ENCODE measurements at regions not wholly inside any gene's neighbourhood (a gene's known extent, or its start where the extent isn't known, plus 50 kb on each side); places are given as distances from the start of the nearest gene placed in this dataset.

DNA sequence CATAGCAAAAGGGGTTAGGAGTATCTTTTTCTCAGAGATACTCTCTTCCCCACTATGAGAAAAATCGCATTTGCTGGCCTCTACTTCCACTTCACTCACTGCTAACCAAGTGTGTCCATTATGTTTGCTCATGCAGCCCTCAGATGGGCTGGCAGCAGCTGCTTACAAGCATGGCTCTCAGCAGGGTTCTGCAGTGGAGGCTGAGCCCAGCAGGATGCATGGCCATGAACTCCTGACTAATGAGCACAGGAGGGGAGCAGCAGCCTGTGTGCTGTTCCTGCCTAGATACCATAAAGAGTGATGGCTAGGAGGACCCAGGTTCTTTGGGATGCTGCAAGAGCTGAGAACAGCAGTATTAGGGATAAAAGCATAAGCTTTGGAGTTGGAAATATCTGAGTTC lies 316.9 kb upstream of the THSD7B start (continued):
- TF ChIP-seq, protein P1, sequence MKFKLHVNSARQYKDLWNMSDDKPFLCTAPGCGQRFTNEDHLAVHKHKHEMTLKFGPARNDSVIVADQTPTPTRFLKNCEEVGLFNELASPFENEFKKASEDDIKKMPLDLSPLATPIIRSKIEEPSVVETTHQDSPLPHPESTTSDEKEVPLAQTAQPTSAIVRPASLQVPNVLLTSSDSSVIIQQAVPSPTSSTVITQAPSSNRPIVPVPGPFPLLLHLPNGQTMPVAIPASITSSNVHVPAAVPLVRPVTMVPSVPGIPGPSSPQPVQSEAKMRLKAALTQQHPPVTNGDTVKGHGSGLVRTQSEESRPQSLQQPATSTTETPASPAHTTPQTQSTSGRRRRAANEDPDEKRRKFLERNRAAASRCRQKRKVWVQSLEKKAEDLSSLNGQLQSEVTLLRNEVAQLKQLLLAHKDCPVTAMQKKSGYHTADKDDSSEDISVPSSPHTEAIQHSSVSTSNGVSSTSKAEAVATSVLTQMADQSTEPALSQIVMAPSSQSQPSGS (IDR thresholded peaks at IDR 0.05; ENCODE audit: low read length), result no peak
- no peak for TF ChIP-seq ESRRA (IDR thresholded peaks at IDR 0.05; ENCODE audit: low read length)
- TF ChIP-seq ASH2L (IDR thresholded peaks at IDR 0.05; ENCODE audit: borderline replicate concordance, low read depth), result no peak

GRCh38 chr2:136444323-136444722 lies 321.0 kb upstream of the THSD7B start:
- Histone ChIP-seq H3K4me3 (no peak overlapping the region), H2AFZ (ENCODE audit: control insufficient read depth, low read depth, low read length) (no peak overlapping the region), H3K36me3 (ENCODE audit: control insufficient read depth in 2 of 2, insufficient read depth in 2 of 2, low read length in 1 of 2) (no peaks in the 10 kb centered on the region), H3K4me2 (ENCODE audit: control insufficient read depth, insufficient read depth) (no peak overlapping the region), H3K9me3 (replicated peaks; ENCODE audit: control insufficient read depth, insufficient read depth, low read length) (no peaks in the 10 kb centered on the region), H3K4me1 (ENCODE audit: control insufficient read depth, insufficient read depth, low read length) (no peaks in the 10 kb centered on the region), H4K20me1 (ENCODE audit: control insufficient read depth, insufficient read depth) (no peaks in the 10 kb centered on the region), H3K79me2 (ENCODE audit: control insufficient read depth, insufficient read depth, low read length) (no peaks in the 10 kb centered on the region), H3K27ac (ENCODE audit: control insufficient read depth, insufficient read depth) (no peak overlapping the region), H3K27me3 (replicated peaks in 1 of 2; ENCODE audit: control insufficient read depth in 2 of 2, insufficient read depth in 2 of 2, low read length in 1 of 2) (peaks cover 0 to 5% of the 10 kb centered on the region in 2 experiments; a peak in 2 of 4 replicates), H3K9ac (ENCODE audit: control insufficient read depth, insufficient read depth, low read length) (no peak overlapping the region)
- intact Hi-C loops (cut with micrococcal nuclease; ENCODE audit: unreplicated experiment), result no loop called here
- FAIRE-seq, result no peak
- WGBS (ENCODE audit: insufficient coverage, insufficient replicate concordance, low lambda C conversion rate, missing lambda C conversion rate), result 58% methylated on average over 7 of the region's 7 CpGs
- in situ Hi-C loops (cut with MboI), result no loop called here
- POLR2A ChIA-PET, result no interaction called here
- ATAC-seq, result no peak
- RAD21 ChIA-PET (ENCODE audit: unreplicated experiment), result no interaction called here
- SMC1A ChIA-PET (ENCODE audit: uncharacterized antibody, unreplicated experiment), result interaction anchor here (0.6 kb wide), 1 partner anchor 20 kb away, joined by 3 read pairs; no protein-coding TSS in a partner anchor
- no TSS peak for BruUV-seq (replicated peaks)
- no peak for TF ChIP-seq CEBPB (IDR thresholded peaks at IDR 0.05; ENCODE audit: borderline replicate concordance in 1 of 2, low read depth in 2 of 2, low read length in 2 of 2)
- TF ChIP-seq, protein P1 (IDR thresholded peaks at IDR 0.05; ENCODE audit: low read length), result no peak
- no peak for TF ChIP-seq BACH1 (IDR thresholded peaks at IDR 0.05; ENCODE audit: borderline replicate concordance)
- TF ChIP-seq SIX5 (IDR thresholded peaks at IDR 0.05; ENCODE audit: low read depth, low read length, severe bottlenecking), result no peak
- TF ChIP-seq, protein P2, sequence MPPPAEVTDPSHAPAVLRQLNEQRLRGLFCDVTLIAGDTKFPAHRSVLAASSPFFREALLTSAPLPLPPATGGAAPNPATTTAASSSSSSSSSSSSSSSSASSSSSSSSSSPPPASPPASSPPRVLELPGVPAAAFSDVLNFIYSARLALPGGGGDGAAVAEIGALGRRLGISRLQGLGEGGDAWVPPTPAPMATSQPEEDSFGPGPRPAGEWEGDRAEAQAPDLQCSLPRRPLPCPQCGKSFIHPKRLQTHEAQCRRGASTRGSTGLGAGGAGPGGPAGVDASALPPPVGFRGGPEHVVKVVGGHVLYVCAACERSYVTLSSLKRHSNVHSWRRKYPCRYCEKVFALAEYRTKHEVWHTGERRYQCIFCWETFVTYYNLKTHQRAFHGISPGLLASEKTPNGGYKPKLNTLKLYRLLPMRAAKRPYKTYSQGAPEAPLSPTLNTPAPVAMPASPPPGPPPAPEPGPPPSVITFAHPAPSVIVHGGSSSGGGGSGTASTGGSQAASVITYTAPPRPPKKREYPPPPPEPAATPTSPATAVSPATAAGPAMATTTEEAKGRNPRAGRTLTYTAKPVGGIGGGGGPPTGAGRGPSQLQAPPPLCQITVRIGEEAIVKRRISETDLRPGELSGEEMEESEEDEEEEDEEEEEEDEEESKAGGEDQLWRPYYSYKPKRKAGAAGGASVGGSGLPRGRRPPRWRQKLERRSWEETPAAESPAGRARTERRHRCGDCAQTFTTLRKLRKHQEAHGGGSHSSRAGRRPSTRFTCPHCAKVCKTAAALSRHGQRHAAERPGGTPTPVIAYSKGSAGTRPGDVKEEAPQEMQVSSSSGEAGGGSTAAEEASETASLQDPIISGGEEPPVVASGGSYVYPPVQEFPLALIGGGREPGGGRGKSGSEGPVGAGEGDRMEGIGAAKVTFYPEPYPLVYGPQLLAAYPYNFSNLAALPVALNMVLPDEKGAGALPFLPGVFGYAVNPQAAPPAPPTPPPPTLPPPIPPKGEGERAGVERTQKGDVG (CRISPR knock-in tag; IDR thresholded peaks at IDR 0.05), result no peak
- TF ChIP-seq SRF (IDR thresholded peaks at IDR 0.05; ENCODE audit: low read depth in 2 of 2, low read length in 2 of 2), result no peak
- TF ChIP-seq EZH2 (IDR thresholded peaks at IDR 0.05; ENCODE audit: borderline replicate concordance, control insufficient read depth, low read depth, low read length), result no peak
- no peak for TF ChIP-seq ETV6 (conservative IDR thresholded peaks at IDR 0.05 in 1 of 2, IDR thresholded peaks at IDR 0.05 in 1 of 2; ENCODE audit: borderline replicate concordance in 1 of 2, low read depth in 1 of 2)
- no peak for TF ChIP-seq USF2 (IDR thresholded peaks at IDR 0.05; ENCODE audit: borderline replicate concordance, low read depth, low read length)
- TF ChIP-seq HDAC2 (IDR thresholded peaks at IDR 0.05), result no peak
- TF ChIP-seq RELA (IDR thresholded peaks at IDR 0.05; ENCODE audit: borderline replicate concordance, partially characterized antibody), result no peak
- no peak for TF ChIP-seq ASH2L (IDR thresholded peaks at IDR 0.05; ENCODE audit: borderline replicate concordance, low read depth)
- CTCF ChIA-PET, result no interaction called here
- no peak for DNase-seq (ENCODE audit: low read depth, low spot score)

All from GM12878 (cell line).